Glutamatergic neuron (in vitro differentiated cells): ENCODE measurements at regions not wholly inside any gene's neighbourhood (a gene's known extent, or its start where the extent isn't known, plus 50 kb on each side); places are given as distances from the start of the nearest gene placed in this dataset.

Source experiments
- DNase-seq: peaks from one replicate; pipeline ENCODE4 v3.0.0; 2022
- H3K27ac Mint-ChIP-seq: one replicate; pipeline ENCODE4 v1.8.0; 2020; ENCODE audit warnings: mild to moderate bottlenecking, mixed read lengths, inconsistent platforms; ENCODE audit not compliant: unreplicated experiment
- H3K27me3 Mint-ChIP-seq: one replicate; pipeline ENCODE4 v1.8.0; 2020; ENCODE audit warnings: mild to moderate bottlenecking, moderate library complexity, mixed read lengths, inconsistent platforms; ENCODE audit not compliant: unreplicated experiment
- H3K36me3 Mint-ChIP-seq: one replicate; pipeline ENCODE4 v1.8.0; 2020; ENCODE audit warnings: mild to moderate bottlenecking, mixed read lengths, inconsistent platforms; ENCODE audit not compliant: unreplicated experiment
- H3K4me1 Mint-ChIP-seq: one replicate; pipeline ENCODE4 v1.8.0; 2020; ENCODE audit warnings: mild to moderate bottlenecking, low read depth, mixed read lengths, inconsistent platforms; ENCODE audit not compliant: unreplicated experiment
- H3K4me3 Mint-ChIP-seq: one replicate; pipeline ENCODE4 v1.8.0; 2020; ENCODE audit warnings: mild to moderate bottlenecking, mixed read lengths, inconsistent platforms; ENCODE audit not compliant: unreplicated experiment
- H3K9me3 Mint-ChIP-seq: one replicate; pipeline ENCODE4 v1.8.0; 2020; ENCODE audit warnings: mild to moderate bottlenecking, moderate library complexity, mixed read lengths, inconsistent platforms; ENCODE audit not compliant: unreplicated experiment
- TF ChIP-seq, protein P1 (sequence below): fragments of 200-600 bp; sonication (generic); IDR thresholded peaks from one replicate; pipeline ENCODE4 v1.5.0; 2021; ENCODE audit not compliant: partially characterized antibody, unreplicated experiment

- no peak for DNase-seq
- H3K9me3 Mint-ChIP-seq, result no peaks in the 10 kb centered on the region
- no peak overlapping the region for H3K27ac Mint-ChIP-seq
- H3K36me3 Mint-ChIP-seq, result no peaks in the 10 kb centered on the region
- no peaks in the 10 kb centered on the region for H3K27me3 Mint-ChIP-seq
- H3K4me3 Mint-ChIP-seq, result no peak overlapping the region
- no peaks in the 10 kb centered on the region for H3K4me1 Mint-ChIP-seq
- TF ChIP-seq, protein P1, sequence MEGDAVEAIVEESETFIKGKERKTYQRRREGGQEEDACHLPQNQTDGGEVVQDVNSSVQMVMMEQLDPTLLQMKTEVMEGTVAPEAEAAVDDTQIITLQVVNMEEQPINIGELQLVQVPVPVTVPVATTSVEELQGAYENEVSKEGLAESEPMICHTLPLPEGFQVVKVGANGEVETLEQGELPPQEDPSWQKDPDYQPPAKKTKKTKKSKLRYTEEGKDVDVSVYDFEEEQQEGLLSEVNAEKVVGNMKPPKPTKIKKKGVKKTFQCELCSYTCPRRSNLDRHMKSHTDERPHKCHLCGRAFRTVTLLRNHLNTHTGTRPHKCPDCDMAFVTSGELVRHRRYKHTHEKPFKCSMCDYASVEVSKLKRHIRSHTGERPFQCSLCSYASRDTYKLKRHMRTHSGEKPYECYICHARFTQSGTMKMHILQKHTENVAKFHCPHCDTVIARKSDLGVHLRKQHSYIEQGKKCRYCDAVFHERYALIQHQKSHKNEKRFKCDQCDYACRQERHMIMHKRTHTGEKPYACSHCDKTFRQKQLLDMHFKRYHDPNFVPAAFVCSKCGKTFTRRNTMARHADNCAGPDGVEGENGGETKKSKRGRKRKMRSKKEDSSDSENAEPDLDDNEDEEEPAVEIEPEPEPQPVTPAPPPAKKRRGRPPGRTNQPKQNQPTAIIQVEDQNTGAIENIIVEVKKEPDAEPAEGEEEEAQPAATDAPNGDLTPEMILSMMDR, result no peak
These were observed 945.3 kb upstream of the GRIA3 start for GRCh38 chrX:122238801-122239200.

- H3K4me3 Mint-ChIP-seq, result no peak overlapping the region
- H3K4me1 Mint-ChIP-seq, result no peaks in the 10 kb centered on the region
- DNase-seq, result no peak
- TF ChIP-seq, protein P1, result no peak
- no peaks in the 10 kb centered on the region for H3K27me3 Mint-ChIP-seq
- no peaks in the 10 kb centered on the region for H3K9me3 Mint-ChIP-seq
- H3K27ac Mint-ChIP-seq, result no peak overlapping the region
- no peaks in the 10 kb centered on the region for H3K36me3 Mint-ChIP-seq
These were observed 942.1 kb upstream of the GRIA3 start for GRCh38 chrX:122241959-122242358.

- Mint-ChIP-seq H3K9me3 (no peaks in the 10 kb centered on the region), H3K36me3 (no peaks in the 10 kb centered on the region), H3K27me3 (no peaks in the 10 kb centered on the region), H3K4me3 (no peak overlapping the region), H3K4me1 (no peaks in the 10 kb centered on the region), H3K27ac (no peak overlapping the region)
- TF ChIP-seq, protein P1, result no peak
- no peak for DNase-seq
These were observed 940.0 kb upstream of the GRIA3 start for GRCh38 chrX:122244080-122244479.

- TF ChIP-seq, protein P1, result no peak
- H3K27me3 Mint-ChIP-seq, result no peaks in the 10 kb centered on the region
- no peak for DNase-seq
- no peak overlapping the region for H3K27ac Mint-ChIP-seq
- no peaks in the 10 kb centered on the region for H3K4me1 Mint-ChIP-seq
- no peaks in the 10 kb centered on the region for H3K36me3 Mint-ChIP-seq
- H3K4me3 Mint-ChIP-seq, result no peak overlapping the region
- H3K9me3 Mint-ChIP-seq, result no peaks in the 10 kb centered on the region
These were observed 938.9 kb upstream of the GRIA3 start for GRCh38 chrX:122245175-122245574.

DNA sequence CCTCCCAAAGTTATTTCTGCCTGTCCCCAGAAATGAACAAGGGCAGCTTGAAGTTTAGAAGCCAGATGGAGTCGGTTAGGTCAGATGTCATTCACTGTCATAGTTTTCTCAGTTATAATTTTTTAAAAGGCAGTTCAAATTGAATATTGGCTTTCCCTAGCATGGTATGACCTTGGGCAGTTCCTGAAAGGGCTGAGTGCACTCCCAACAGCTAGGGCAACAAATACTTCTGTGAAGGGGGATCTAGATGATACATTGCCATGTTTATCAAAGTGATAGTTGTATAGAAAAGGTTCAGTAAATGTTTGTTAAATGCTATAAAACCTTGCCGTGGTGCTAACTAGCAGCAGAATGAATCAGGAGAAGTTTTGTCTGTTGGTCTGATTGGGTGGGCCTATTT, 938.1 kb upstream of the GRIA3 start:
- H3K4me1 Mint-ChIP-seq, result no peaks in the 10 kb centered on the region
- TF ChIP-seq, protein P1, result no peak
- no peak for DNase-seq
- no peaks in the 10 kb centered on the region for H3K27me3 Mint-ChIP-seq
- no peaks in the 10 kb centered on the region for H3K9me3 Mint-ChIP-seq
- no peak overlapping the region for H3K4me3 Mint-ChIP-seq
- no peaks in the 10 kb centered on the region for H3K36me3 Mint-ChIP-seq
- no peak overlapping the region for H3K27ac Mint-ChIP-seq
